K562 (cell line): ENCODE measurements at regions not wholly inside any gene's neighbourhood (a gene's known extent, or its start where the extent isn't known, plus 50 kb on each side); places are given as distances from the start of the nearest gene placed in this dataset.
A peak's percentile ranks its signal among the peaks of the same experiment; 100 is the strongest.

Source experiments
- ATAC-seq: fragments of 200-7000 bp; cut with Tn5 transposase; 3 replicates; pipeline ENCODE4 v1.9.1; 2020; ENCODE audit warnings: moderate library complexity
- BruUV-seq: library from RNA; stranded (reverse); fragments of 400-500 nt; replicated peaks from 2 replicates; lab custom pipeline; 2021; lab: Mats Ljungman, UMichigan
- CTCF ChIA-PET: fragments of 300-600 bp; formaldehyde crosslinking; extraction: SDS; loops from one replicate; lab custom pipeline; 2021; ENCODE audit warnings: low intra/inter-chr PET ratio; lab: Yijun Ruan, JAX
- POLR2A ChIA-PET: fragments of 300-600, 350-650 bp; sonication (Branson Sonifier 250); formaldehyde crosslinking; extraction: SDS; loops from one replicate; lab custom pipeline; 2021; ENCODE audit warnings: antibody characterized with exemption, inconsistent platforms; lab: Yijun Ruan, JAX
- DNase-seq, 4 experiments: peaks; one replicate each; pipeline versions ENCODE4 v3.0.0 to v3.0.0-alpha.2; 2011 to 2018; ENCODE audit warnings: low spot score in 3 of 4, mixed read lengths in 3 of 4; ENCODE audit errors: extremely low read depth in 1 of 4
- FAIRE-seq: peaks from 2 replicates; lab custom pipeline; 2011; peaks lifted over from hg19 to GRCh38; lab: Jason Lieb, UNC
- H2AFZ ChIP-seq: 2 replicates; pipeline ENCODE4 v1.6.0; 2011; ENCODE audit warnings: low read depth, low read length, control low read depth, inconsistent platforms
- H3K27ac ChIP-seq: fragments of 200-600 bp; 3 replicates; pipeline ENCODE4 v1.8.0; 2011; ENCODE audit warnings: low read depth, mild to moderate bottlenecking, control low read depth, inconsistent platforms, low read length, moderate library complexity, mixed read lengths; ENCODE audit errors: extremely low read depth
- H3K27me3 ChIP-seq, 2 experiments: fragments of 300-600 bp in 1 of 2; 2 replicates in 1 of 2; 3 replicates in 1 of 2; pipeline versions ENCODE4 v1.6.0 to v1.8.0; 2011; ENCODE audit warnings: inconsistent platforms in 2 of 2, low read length in 2 of 2, mild to moderate bottlenecking in 1 of 2, mixed read lengths in 1 of 2, moderate library complexity in 1 of 2; ENCODE audit not compliant: control insufficient read depth in 2 of 2, insufficient read depth in 2 of 2
- H3K36me3 ChIP-seq: fragments of 300-600 bp; 3 replicates; pipeline ENCODE4 v1.8.0; 2011; ENCODE audit warnings: mild to moderate bottlenecking, low read length, inconsistent platforms; ENCODE audit not compliant: control insufficient read depth, insufficient read depth
- H3K4me1 ChIP-seq, 2 experiments: fragments of 200-600 bp in 1 of 2; replicated peaks in 1 of 2; 2 replicates in 1 of 2; 3 replicates in 1 of 2; pipeline versions ENCODE4 v1.5.1 to v1.8.0; 2011; ENCODE audit warnings: inconsistent platforms in 2 of 2, low read length in 2 of 2, mild to moderate bottlenecking in 1 of 2, mixed read lengths in 1 of 2, moderate library complexity in 1 of 2; ENCODE audit not compliant: control insufficient read depth in 2 of 2, insufficient read depth in 2 of 2
- H3K4me2 ChIP-seq: 2 replicates; pipeline ENCODE4 v1.6.1; 2011; ENCODE audit warnings: low read length, control low read depth, inconsistent platforms, mixed read lengths; ENCODE audit not compliant: insufficient read depth
- H3K4me3 ChIP-seq: fragments of 200-600 bp; sonication (generic), shearing (Covaris generic); 2 replicates; pipeline ENCODE4 v1.5.1; 2016; ENCODE audit warnings: control low read depth, inconsistent platforms
- H3K79me2 ChIP-seq: fragments of 200-600 bp; 3 replicates; pipeline ENCODE4 v1.8.0; 2011; ENCODE audit warnings: low read length, inconsistent platforms; ENCODE audit not compliant: control insufficient read depth, insufficient read depth
- H3K9ac ChIP-seq, 2 experiments: 2 replicates each; pipeline versions ENCODE4 v1.6.0 to v1.6.1; 2011; ENCODE audit warnings: low read depth in 2 of 2, low read length in 2 of 2, control low read depth in 1 of 2, inconsistent platforms in 1 of 2, mild to moderate bottlenecking in 1 of 2, mixed read lengths in 1 of 2; ENCODE audit not compliant: insufficient read depth in 1 of 2
- H3K9me1 ChIP-seq: one replicate; pipeline ENCODE4 v1.6.0; 2011; ENCODE audit warnings: inconsistent platforms, mild to moderate bottlenecking, low read length, moderate library complexity; ENCODE audit not compliant: control insufficient read depth, insufficient read depth
- H3K9me3 ChIP-seq: replicated peaks from 2 replicates; pipeline ENCODE4 v1.5.1; 2011; ENCODE audit warnings: low read depth, low read length, inconsistent platforms; ENCODE audit not compliant: control insufficient read depth, insufficient read depth
- H4K20me1 ChIP-seq: replicated peaks from 2 replicates; pipeline ENCODE4 v1.6.1; 2011; ENCODE audit warnings: low read length, inconsistent platforms, mixed read lengths; ENCODE audit not compliant: control insufficient read depth, insufficient read depth
- BCOR ChIP-seq: fragments of 450-650 bp; IDR thresholded peaks from 2 replicates; pipeline ENCODE4 v1.6.1; 2016
- EP300 ChIP-seq: IDR thresholded peaks from 2 replicates; pipeline ENCODE4 v1.6.1; 2012; ENCODE audit warnings: low read length, improper control_type of control experiment
- FOXA3 ChIP-seq, 2 experiments: fragments of 450-650 bp in 1 of 2; sonication (generic) in 1 of 2; formaldehyde crosslinking; IDR thresholded peaks in 1 of 2; conservative IDR thresholded peaks in 1 of 2; 2 replicates each; pipeline versions ENCODE4 v1.4.0 to v1.8.0; 2020 to 2022; ENCODE audit warnings: mild to moderate bottlenecking in 2 of 2, missing genetic modification reagents in 1 of 2
- HLTF ChIP-seq: fragments of 450-650 bp; IDR thresholded peaks from 2 replicates; pipeline ENCODE4 v1.6.1; 2016
- HMG20B ChIP-seq: fragments of 250-450 bp; sonication (Bioruptor Pico); IDR thresholded peaks from 2 replicates; pipeline ENCODE4 v1.5.0; 2021; ENCODE audit warnings: mild to moderate bottlenecking
- NCOA4 ChIP-seq: fragments of 450-650 bp; IDR thresholded peaks from 2 replicates; pipeline ENCODE4 v1.6.1; 2018; ENCODE audit warnings: mild to moderate bottlenecking; ENCODE audit not compliant: partially characterized antibody
- NCOA6 ChIP-seq: fragments of 450-650 bp; IDR thresholded peaks from 2 replicates; pipeline ENCODE4 v1.6.1; 2017; ENCODE audit warnings: mild to moderate bottlenecking
- RNF219 ChIP-seq: fragments of 250-450 bp; sonication (Bioruptor Pico); IDR thresholded peaks from 2 replicates; pipeline ENCODE4 v1.5.0; 2022; ENCODE audit warnings: mild to moderate bottlenecking
- SMARCA5 ChIP-seq: fragments of 450-650 bp; IDR thresholded peaks from 2 replicates; pipeline ENCODE4 v1.6.1; 2016
- TGIF2 ChIP-seq: sonication (generic); formaldehyde crosslinking; IDR thresholded peaks from 2 replicates; pipeline ENCODE4 v1.8.1; 2022; ENCODE audit warnings: mild to moderate bottlenecking, missing genetic modification reagents, moderate library complexity
- ZNF165 ChIP-seq: fragments of 250-450 bp; sonication (Bioruptor Pico); IDR thresholded peaks from 2 replicates; pipeline ENCODE4 v1.4.0; 2020; ENCODE audit warnings: borderline replicate concordance
- ZNF316 ChIP-seq: fragments of 450-650 bp; IDR thresholded peaks from 2 replicates; pipeline ENCODE4 v1.6.1; 2016
- ZNF79 ChIP-seq: fragments of 250-450 bp; sonication (Bioruptor Pico); IDR thresholded peaks from 2 replicates; pipeline ENCODE4 v1.4.0; 2020; ENCODE audit warnings: low read depth, mild to moderate bottlenecking, moderate library complexity
- WGBS: fragments of 100-300 bp; shearing (Covaris generic); methylation state at CpG from one replicate; pipeline ENCODE4 v1.1.6; 2016; ENCODE audit warnings: low coverage, mixed read lengths; ENCODE audit not compliant: insufficient coverage; ENCODE audit errors: missing lambda C conversion rate; 5-methylcytosine and 5-hydroxymethylcytosine counted together
- in situ Hi-C: fragments of 300-500 bp; cut with MboI; formaldehyde crosslinking; loops from 4 replicates; pipeline ENCODE4 v1.15.0; 2018; ENCODE audit warnings: inconsistent platforms, mixed read lengths
- intact Hi-C: fragments of 100-400 bp; cut with micrococcal nuclease; formaldehyde crosslinking; loops from 2 replicates; pipeline ENCODE4 v1.14.2; 2022

- 17% methylated on average over 5 of the region's 5 CpGs for WGBS
- Histone ChIP-seq H3K9me3 (no peaks in the 10 kb centered on the region), H2AFZ (no peak overlapping the region), H3K4me1 (peaks cover 0 to 3% of the 10 kb centered on the region in 2 experiments; a peak in 2 of 5 replicates), H3K4me2 (no peak overlapping the region), H3K27ac (no peak overlapping the region), H3K79me2 (no peaks in the 10 kb centered on the region), H3K9me1 (no peaks in the 10 kb centered on the region), H3K36me3 (no peaks in the 10 kb centered on the region), H3K4me3 (no peak overlapping the region), H4K20me1 (no peaks in the 10 kb centered on the region), H3K9ac (no peak overlapping the region), H3K27me3 (peaks cover 14 to 39% of the 10 kb centered on the region in 2 experiments; a peak in 4 of 5 replicates)
- CTCF ChIA-PET, result no interaction called here
- TF ChIP-seq ZNF79 (CRISPR knock-in tag), result no peak
- TF ChIP-seq TGIF2 (CRISPR knock-in tag), result no peak
- no peak for TF ChIP-seq NCOA6
- no peak for FAIRE-seq
- no TSS peak for BruUV-seq
- ATAC-seq, result no peak
- POLR2A ChIA-PET, result interaction anchor here (0.6 to 1.1 kb wide), 2 partner anchors 19 to 29 kb away, joined by 3 to 5 read pairs; no protein-coding TSS in a partner anchor
- DNase-seq, result peak in 1 of 4 experiments; percentile 1
- in situ Hi-C loops, result no loop called here
- intact Hi-C loops, result no loop called here
Measured at GRCh38 chr9:129309906-129310305, 131.8 kb upstream of the IER5L start.

GRCh38 chr9:129309041-129309430, 131.0 kb upstream of the IER5L start:
- Histone ChIP-seq H3K9me3 (no peaks in the 10 kb centered on the region), H3K9ac (no peak overlapping the region), H2AFZ (no peak overlapping the region), H3K27ac (no peak overlapping the region), H3K4me2 (no peak overlapping the region), H3K4me1 (peaks cover 0 to 3% of the 10 kb centered on the region in 2 experiments; a peak in 2 of 5 replicates), H3K4me3 (no peak overlapping the region), H4K20me1 (no peaks in the 10 kb centered on the region), H3K79me2 (no peaks in the 10 kb centered on the region), H3K36me3 (no peaks in the 10 kb centered on the region), H3K27me3 (peaks cover 14 to 39% of the 10 kb centered on the region in 2 experiments; a peak in 4 of 5 replicates), H3K9me1 (no peaks in the 10 kb centered on the region)
- FAIRE-seq, result no peak
- intact Hi-C loops, result no loop called here
- in situ Hi-C loops, result no loop called here
- ATAC-seq, result no peak
- ChIA-PET POLR2A (interaction anchor here (1.1 kb wide), 1 partner anchor 18 kb away, joined by 5 read pairs; no protein-coding TSS in a partner anchor), CTCF (no interaction called here)
- no TSS peak for BruUV-seq
- no peak for DNase-seq
- WGBS, result 13% methylated on average over 8 of the region's 8 CpGs
- TF ChIP-seq FOXA3 (CRISPR knock-in tag; conservative IDR thresholded peaks at IDR 0.05 in 1 of 2, IDR thresholded peaks at IDR 0.05 in 1 of 2), result no peak
- no peak for TF ChIP-seq HMG20B (CRISPR knock-in tag)
- TF ChIP-seq ZNF165 (CRISPR knock-in tag), result no peak
- TF ChIP-seq BCOR, result peak; percentile 56
- TF ChIP-seq ZNF316, result no peak
- peak; percentile 86; the same call in 1 of the 2 replicates for TF ChIP-seq SMARCA5
- TF ChIP-seq HLTF, result 0 out of 2 replicates have a peak, but pooled peaks have one; percentile 70
- no peak for TF ChIP-seq RNF219 (CRISPR knock-in tag)
- no peak for TF ChIP-seq NCOA4
- no peak for TF ChIP-seq EP300
